GM18873 (cell line): ENCODE measurements at regions not wholly inside any gene's neighbourhood (a gene's known extent, or its start where the extent isn't known, plus 50 kb on each side); places are given as distances from the start of the nearest gene placed in this dataset.

Source experiments
- ATAC-seq: cut with Tn5 transposase; IDR thresholded peaks from one replicate; pipeline ENCODE4 v1.9.1; 2021; ENCODE audit warnings: mild to moderate bottlenecking, moderate library complexity, moderate number of reproducible peaks; ENCODE audit not compliant: unreplicated experiment, low FRiP score

- ATAC-seq = no peak
These were observed 312.8 kb upstream of the PCDH20 start for GRCh38 chr13:61728471-61728870.

DNA sequence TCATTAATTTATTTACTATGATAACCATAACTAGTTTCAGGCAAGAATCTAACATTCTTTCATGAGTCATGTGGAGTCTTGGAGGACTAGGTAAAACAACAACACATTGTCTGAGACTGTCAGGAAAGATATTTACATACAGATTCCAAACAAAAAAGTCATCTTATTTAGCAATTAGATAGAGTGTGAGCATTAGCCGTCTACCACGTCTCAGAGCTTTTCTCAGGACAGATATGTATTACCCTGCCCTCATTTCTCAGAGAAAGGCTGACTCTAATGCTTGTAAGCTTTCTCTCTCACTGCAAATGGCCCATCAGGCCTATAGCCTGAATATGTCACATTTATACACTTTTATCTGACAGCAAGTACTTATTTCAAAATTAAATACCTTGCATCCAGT is 312.1 kb upstream of the PCDH20 start:
- no peak for ATAC-seq

DNA sequence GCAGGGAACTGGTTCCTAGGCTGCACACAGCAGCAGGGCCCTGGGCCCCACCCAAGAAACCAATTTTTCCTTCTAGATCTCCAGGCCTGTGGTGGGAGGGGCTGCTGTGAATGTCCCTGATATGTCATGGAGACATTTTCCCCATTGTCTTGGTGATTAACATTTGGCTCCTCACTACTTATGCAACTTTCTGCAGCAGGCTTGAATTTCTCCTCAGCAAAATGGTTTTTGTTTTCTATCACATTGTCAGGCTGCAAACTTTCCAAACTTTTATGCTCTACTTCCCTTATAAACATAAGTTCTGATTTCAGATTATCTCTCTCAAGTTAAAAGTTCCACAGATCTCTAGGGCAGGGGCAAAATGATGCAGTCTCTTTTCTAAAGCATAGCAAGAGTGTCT is 310.2 kb upstream of the PCDH20 start:
- ATAC-seq = no peak

DNA sequence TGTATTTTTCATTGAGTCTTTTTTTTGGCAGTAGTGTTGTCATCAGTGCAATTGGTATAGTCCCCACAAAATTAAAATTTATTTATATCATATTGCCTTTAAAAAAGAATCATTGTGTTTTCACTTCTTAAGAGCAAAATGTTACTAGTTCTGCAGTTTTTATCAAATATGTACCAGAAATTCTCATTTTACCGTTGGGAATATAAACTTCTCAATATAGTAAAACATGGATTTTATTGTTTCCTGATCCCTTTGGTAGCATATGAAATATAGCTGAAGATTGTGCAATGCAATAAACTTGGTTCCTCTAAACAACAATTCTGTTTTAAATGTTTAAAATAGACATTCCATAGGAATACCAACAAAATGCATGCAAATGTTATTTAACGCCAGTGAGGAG is 306.5 kb upstream of the PCDH20 start:
- ATAC-seq = no peak

DNA sequence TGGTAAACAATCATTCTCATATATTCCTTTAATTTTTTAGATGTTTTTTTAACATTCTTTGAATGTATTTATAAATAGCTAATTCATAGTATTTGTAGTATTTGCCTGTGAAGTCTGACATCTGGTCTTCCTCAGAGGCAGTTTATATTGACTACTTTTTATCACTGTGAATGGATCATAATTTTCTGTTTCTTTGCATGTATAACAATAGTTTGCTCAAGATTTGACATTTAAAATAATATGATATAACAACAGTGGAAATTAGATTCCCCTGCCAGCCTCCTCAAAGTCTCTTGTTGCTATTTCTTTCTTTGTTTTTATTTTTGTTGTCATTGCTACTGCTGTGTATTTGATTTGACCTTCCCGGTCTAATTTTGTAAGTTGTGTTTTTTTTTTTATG is 297.0 kb upstream of the PCDH20 start:
- no peak for ATAC-seq

DNA sequence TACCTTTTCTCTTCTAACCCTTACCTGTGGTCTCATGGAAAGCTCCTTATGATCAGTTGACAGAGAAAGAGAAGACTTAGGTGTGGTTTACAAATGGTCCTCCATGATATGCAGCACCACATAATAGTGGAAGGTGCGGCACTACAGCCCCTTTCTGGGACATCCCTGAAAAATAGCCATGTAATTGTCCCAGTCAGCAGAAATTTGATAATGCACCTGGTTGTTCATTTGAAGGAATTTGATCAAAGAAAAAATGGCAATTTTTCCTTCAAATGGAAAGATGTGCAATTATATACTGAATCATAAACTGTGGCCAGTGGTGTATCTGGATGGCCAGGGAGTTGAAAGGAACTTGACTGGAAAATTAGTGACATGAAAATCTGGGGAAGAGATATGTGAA is 293.6 kb upstream of the PCDH20 start:
- ATAC-seq = no peak

GRCh38 chr13:61706899-61707298 is 291.2 kb upstream of the PCDH20 start:
- ATAC-seq = no peak

DNA sequence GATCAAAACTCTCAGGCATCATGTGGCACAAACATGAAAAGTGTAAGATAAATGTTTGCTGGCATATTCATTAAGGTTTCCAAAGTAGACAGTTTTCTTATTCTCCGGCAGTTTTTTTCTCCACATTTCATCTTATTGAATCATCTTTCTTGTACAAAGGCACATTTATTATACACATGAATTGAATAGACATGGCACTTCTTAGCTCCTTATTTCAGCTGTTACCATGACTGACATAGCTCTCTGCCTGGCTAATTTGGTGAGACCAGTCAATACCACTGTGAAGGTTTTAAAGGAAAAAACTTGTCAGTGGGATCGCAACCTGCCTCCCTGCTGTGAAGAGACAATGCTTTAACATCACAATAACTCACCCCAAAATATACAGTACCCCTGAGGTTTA is 285.0 kb upstream of the PCDH20 start:
- ATAC-seq = no peak

- ATAC-seq = no peak
These were observed 284.5 kb upstream of the PCDH20 start for GRCh38 chr13:61700181-61700580.

- ATAC-seq = no peak
These were observed 281.0 kb upstream of the PCDH20 start for GRCh38 chr13:61696676-61697075.

- ATAC-seq = no peak
These were observed 279.5 kb upstream of the PCDH20 start for GRCh38 chr13:61695147-61695546.

DNA sequence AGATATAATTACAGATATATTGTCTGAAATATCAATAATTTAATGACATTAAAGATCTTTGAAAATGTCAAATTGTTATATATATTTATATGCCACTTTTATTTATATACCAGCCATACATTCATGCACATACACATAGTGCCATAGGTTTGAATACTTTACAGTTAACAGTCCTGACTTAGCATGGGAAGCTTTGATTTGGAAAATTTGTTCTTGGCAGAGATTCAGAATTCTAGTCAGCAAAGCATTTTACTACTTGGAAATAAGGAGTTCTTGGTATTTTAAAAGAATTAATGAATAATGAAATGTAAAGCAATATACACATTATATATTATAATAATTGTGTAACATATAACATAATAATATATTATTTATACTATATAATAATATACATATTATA is 277.0 kb upstream of the PCDH20 start:
- no peak for ATAC-seq

DNA sequence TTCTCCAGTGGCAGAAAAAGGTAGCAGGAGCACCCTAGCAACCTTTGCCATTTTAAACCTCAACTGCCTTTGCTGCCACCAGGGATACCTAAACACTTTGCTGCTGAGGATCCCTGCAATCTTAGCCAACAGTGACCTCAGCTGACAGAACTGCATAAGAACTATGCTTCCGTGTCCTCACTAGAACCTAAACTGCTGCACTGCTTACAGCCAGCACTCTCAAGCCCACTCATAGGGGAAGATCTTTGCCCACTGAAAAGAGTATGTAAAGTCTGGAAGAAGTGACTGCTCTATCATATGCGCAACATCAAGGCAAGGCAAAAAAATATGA is 270.0 kb upstream of the PCDH20 start:
- no peak for ATAC-seq

DNA sequence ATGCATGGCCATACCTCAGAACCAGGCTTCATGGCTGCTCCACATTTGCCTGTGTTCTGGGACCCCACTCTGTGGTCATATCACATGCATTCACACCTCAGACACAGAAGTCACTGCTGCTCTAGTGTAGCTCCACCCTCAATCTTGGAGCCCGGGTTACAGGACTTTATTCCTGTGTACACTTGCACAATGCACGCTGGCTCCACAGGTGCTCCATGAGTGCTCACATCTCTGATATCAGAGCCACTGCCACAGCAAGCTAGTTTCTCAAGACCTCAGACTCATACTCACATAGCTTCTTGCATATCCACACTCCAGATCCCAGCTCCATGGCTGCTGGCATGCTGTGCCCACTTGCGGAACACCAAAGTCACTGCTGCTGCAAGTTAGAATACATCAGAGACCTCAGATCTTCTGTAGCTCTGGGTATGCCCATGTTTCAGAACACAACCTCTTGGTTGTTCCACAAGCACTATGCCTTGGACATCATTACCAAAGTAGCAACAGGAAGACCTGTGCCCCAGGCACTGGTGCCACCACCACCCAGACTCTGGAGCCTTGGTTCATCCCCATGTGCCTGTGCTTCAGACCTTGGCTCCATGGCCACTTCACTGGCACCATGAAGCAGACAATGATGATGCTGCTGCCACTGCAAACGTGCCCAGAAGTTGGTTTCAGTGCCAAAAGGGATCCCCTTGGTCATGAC is 269.5 kb upstream of the PCDH20 start:
- ATAC-seq = no peak

DNA sequence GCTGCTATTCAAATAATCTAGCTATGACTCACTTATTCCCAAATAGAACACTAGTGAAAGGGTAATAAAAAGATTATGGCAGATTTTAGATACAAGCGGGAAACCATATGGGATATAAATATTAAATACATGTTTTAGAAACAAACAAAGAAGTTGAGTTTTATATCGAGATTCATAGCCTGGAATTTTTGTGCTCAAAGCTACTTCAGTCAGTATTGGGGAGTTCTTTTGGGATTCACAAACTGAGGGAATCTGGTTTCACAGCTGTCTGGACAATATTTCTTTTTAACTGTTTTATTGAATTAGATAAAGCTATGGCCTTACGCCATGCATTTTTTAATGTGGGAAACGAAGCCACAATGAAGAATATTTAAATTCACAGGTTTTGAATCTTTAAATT is 257.1 kb upstream of the PCDH20 start:
- no peak for ATAC-seq

DNA sequence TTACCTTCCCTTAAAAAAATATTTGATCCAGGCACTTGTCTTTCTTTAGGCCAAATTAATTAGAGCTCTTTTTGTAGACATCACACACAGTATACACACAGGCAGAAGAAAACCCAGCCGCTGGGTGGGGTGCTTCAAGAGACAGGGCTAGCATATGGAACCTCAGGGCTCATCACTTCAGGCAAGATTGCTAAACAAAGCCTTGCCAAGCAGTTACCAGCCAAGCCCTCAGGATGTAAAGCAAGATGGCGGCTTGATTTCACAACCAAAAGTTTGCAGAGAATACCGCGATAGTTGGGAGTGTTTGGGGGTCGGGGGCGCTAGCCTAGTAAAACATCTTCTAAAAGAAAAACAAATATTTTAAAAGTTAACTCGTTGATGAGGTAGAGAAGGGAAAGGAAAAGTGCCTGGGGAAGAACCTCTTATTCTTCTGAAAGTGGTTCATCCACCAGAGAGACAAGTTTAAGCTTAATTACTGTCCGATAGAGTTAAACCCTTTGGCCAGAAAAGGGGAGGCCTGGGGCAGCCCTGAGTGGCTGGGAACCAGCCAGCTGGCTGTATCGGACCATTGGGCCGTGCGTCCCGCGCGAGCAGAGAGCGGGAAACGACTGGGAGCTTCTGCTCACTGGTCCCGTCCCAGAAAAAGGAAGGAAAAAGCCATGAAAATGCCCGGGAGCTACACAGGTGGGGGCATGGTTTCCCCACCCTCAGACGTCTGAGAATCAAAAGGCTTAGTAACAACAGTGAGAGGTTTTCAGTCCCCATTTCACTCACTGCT is 254.9 kb upstream of the PCDH20 start:
- no peak for ATAC-seq

- no peak for ATAC-seq
These were observed 249.4 kb upstream of the PCDH20 start for GRCh38 chr13:61664801-61665705.

DNA sequence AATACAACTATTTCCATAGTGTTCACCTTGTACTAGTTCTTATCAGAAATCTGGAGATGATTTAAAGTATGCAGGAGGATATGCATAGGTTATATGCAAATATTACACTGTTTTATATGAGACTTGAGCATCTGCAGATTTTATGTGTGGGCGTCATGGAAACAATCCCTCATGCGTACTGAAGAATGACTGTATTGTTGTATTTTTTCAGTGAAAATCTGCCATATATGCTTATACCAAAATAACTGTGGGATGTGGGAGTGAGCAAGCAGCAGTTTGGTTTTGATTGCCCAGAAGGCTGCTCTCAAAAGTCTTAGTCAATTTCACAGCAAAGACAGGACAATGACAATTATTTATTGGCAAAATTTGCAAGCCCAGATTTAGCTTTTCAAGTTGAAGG is 238.8 kb upstream of the PCDH20 start:
- no peak for ATAC-seq

DNA sequence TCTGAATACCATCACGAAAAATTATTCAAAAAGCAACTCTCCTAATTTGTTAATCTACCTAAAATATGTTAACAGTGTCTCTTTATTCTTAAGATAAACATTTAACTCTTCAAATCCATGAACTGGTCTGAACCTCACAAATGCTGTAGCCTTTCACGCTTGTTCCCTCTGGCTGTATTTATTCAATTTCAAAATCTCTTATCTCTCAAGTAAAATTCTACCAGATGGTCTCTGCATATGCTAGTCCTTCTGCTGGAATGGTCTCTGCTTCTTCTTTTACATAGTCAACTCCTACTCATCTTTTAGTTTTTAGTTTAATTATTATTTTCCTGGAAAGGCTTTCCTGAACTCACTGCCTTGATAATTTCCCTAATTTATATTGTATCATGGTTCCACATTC is 232.9 kb upstream of the PCDH20 start:
- no peak for ATAC-seq

- ATAC-seq = no peak
These were observed 196.5 kb upstream of the PCDH20 start for GRCh38 chr13:61612192-61612591.

DNA sequence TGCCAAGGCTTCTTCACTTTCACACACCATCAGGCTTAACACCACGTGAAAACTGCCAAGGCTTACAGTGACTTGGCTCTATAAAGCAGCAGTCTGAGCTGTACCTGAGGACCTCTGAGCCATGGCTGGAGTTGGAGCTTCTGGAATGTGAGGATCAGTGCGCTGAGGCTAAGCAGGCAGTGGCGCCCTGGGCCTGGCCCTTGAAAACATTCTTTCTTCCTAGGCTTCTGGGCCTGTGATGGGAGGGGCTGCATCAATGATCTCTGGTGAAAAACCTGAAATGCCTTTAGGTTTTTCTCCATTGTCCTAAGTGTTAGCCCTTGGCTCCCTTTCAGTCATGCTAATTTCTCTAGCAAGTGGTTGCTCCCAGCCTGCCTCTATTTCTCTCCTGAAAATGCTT is 192.5 kb upstream of the PCDH20 start:
- no peak for ATAC-seq
